SKM-1 treated with dmso at 0.1 percent for 144 hours (cell line): ENCODE measurements at regions not wholly inside any gene's neighbourhood (a gene's known extent, or its start where the extent isn't known, plus 50 kb on each side); places are given as distances from the start of the nearest gene placed in this dataset.
"Not testable (repeated sequence)": the region's sequence is repeated elsewhere in the genome, so short reads cannot be mapped to it uniquely, and the experiment has no call there.

ENCODE experiments used
- DNase-seq: peaks from one replicate; lab custom pipeline; 2025; ENCODE audit not compliant: unreplicated experiment; lab: John Stamatoyannopoulos, UW

- DNase-seq = no peak
These were observed 73.6 kb upstream of the SLC25A33 start for GRCh38 chr1:9465640-9466039.

- no peak for DNase-seq
These were observed 72.2 kb upstream of the SLC25A33 start for GRCh38 chr1:9466780-9467758.

- not testable (repeated sequence) for DNase-seq
These were observed 69.4 kb upstream of the SLC25A33 start for GRCh38 chr1:9469882-9470281.

GRCh38 chr1:9471679-9472078 lies 67.6 kb upstream of the SLC25A33 start:
- no peak for DNase-seq

GRCh38 chr1:9472386-9473031 lies 66.8 kb upstream of the SLC25A33 start:
- DNase-seq = no peak

GRCh38 chr1:9473032-9473807 lies 66.0 kb upstream of the SLC25A33 start:
- DNase-seq = no peak

- no peak for DNase-seq
These were observed 64.1 kb upstream of the SLC25A33 start for GRCh38 chr1:9475061-9475627.

- no peak for DNase-seq
These were observed 62.3 kb upstream of the SLC25A33 start for GRCh38 chr1:9476790-9477463.

GRCh38 chr1:9477535-9477934 lies 61.7 kb upstream of the SLC25A33 start:
- DNase-seq = no peak

- no peak for DNase-seq
These were observed 61.2 kb upstream of the SLC25A33 start for GRCh38 chr1:9478021-9478420.

GRCh38 chr1:9481048-9481447 lies 58.2 kb upstream of the SLC25A33 start:
- DNase-seq = no peak

- no peak for DNase-seq
These were observed 56.9 kb upstream of the SLC25A33 start for GRCh38 chr1:9482403-9482802.

- DNase-seq = no peak
These were observed 56.3 kb upstream of the SLC25A33 start for GRCh38 chr1:9482816-9483572.

- no peak for DNase-seq
These were observed 52.7 kb upstream of the SLC25A33 start for GRCh38 chr1:9486466-9487140.
